IMR-90 (cell line): ENCODE measurements at regions not wholly inside any gene's neighbourhood (a gene's known extent, or its start where the extent isn't known, plus 50 kb on each side); places are given as distances from the start of the nearest gene placed in this dataset.

Experiments
- ATAC-seq: fragments of 200-7000 bp; cut with Tn5 transposase; 2 replicates; pipeline ENCODE4 v1.9.1; 2020; ENCODE audit warnings: low read depth, mild to moderate bottlenecking, moderate library complexity
- BruUV-seq: library from RNA; stranded (reverse); fragments of 400-500 nt; replicated peaks from 2 replicates; lab custom pipeline; 2021; lab: Mats Ljungman, UMichigan
- CTCF ChIA-PET: fragments of 300-600 bp; formaldehyde crosslinking; extraction: SDS; loops from one replicate; lab custom pipeline; 2021; ENCODE audit warnings: antibody characterized with exemption; lab: Yijun Ruan, JAX
- POLR2A ChIA-PET: fragments of 300-600 bp; sonication (Branson Sonifier 250); formaldehyde crosslinking; loops from one replicate; lab custom pipeline; 2022; ENCODE audit warnings: antibody characterized with exemption; ENCODE audit not compliant: unreplicated experiment; lab: Charles Lee
- DNase-seq: peaks from one replicate; pipeline ENCODE4 v3.0.0; 2013
- H2AFZ ChIP-seq: replicated peaks from 2 replicates; pipeline ENCODE3; 2013; ENCODE audit warnings: low read length, mild to moderate bottlenecking; ENCODE audit not compliant: poor library complexity
- H2AK5ac ChIP-seq: 2 replicates; pipeline ENCODE4 v1.6.1; 2013; ENCODE audit warnings: low read depth, low read length, inconsistent platforms
- H2AK9ac ChIP-seq: replicated peaks from 2 replicates; pipeline ENCODE3; 2013; ENCODE audit warnings: mild to moderate bottlenecking, low read depth, low read length, moderate library complexity; ENCODE audit not compliant: poor library complexity
- H2BK120ac ChIP-seq: 2 replicates; pipeline ENCODE4 v1.6.1; 2013; ENCODE audit warnings: low read depth, low read length, inconsistent platforms
- H2BK15ac ChIP-seq: 3 replicates; pipeline ENCODE4 v1.6.1; 2013; ENCODE audit warnings: low read depth, low read length, inconsistent platforms
- H2BK20ac ChIP-seq: 2 replicates; pipeline ENCODE4 v1.6.1; 2013; ENCODE audit warnings: low read depth, mild to moderate bottlenecking, inconsistent platforms, low read length, moderate library complexity
- H2BK5ac ChIP-seq: 2 replicates; pipeline ENCODE4 v1.6.1; 2013; ENCODE audit warnings: mild to moderate bottlenecking, low read depth, low read length, inconsistent platforms; ENCODE audit not compliant: poor library complexity, severe bottlenecking
- H3K14ac ChIP-seq: replicated peaks from 2 replicates; pipeline ENCODE4 v1.6.1; 2013; ENCODE audit warnings: low read depth, low read length, inconsistent platforms
- H3K18ac ChIP-seq: 2 replicates; pipeline ENCODE4 v1.6.1; 2013; ENCODE audit warnings: low read depth, low read length, control low read depth
- H3K23ac ChIP-seq: 2 replicates; pipeline ENCODE4 v1.6.1; 2013; ENCODE audit warnings: low read depth, low read length, inconsistent platforms
- H3K27ac ChIP-seq: 2 replicates; pipeline ENCODE4 v1.5.1; 2013; ENCODE audit warnings: mild to moderate bottlenecking, control low read depth, low read length; ENCODE audit not compliant: insufficient read depth
- H3K27me3 ChIP-seq: 2 replicates; pipeline ENCODE4 v1.6.1; 2013; ENCODE audit warnings: low read length; ENCODE audit not compliant: control insufficient read depth, insufficient read depth
- H3K36me3 ChIP-seq: 2 replicates; pipeline ENCODE4 v1.6.1; 2013; ENCODE audit warnings: low read length, mixed read lengths; ENCODE audit not compliant: control insufficient read depth, insufficient read depth
- H3K4ac ChIP-seq: 2 replicates; pipeline ENCODE4 v1.6.1; 2013; ENCODE audit warnings: low read depth, low read length, inconsistent platforms
- H3K4me1 ChIP-seq: 2 replicates; pipeline ENCODE4 v1.6.1; 2013; ENCODE audit warnings: low read length, mixed read lengths; ENCODE audit not compliant: control insufficient read depth, insufficient read depth
- H3K4me2 ChIP-seq: 2 replicates; pipeline ENCODE4 v1.6.1; 2013; ENCODE audit warnings: low read depth, mild to moderate bottlenecking, control low read depth, low read length, moderate library complexity
- H3K4me3 ChIP-seq: 2 replicates; pipeline ENCODE4 v1.5.1; 2013; ENCODE audit warnings: low read depth, mild to moderate bottlenecking, control low read depth, low read length, moderate library complexity; ENCODE audit not compliant: insufficient read depth
- H3K56ac ChIP-seq: 2 replicates; pipeline ENCODE4 v1.6.1; 2013; ENCODE audit warnings: low read length, inconsistent platforms; ENCODE audit not compliant: insufficient read depth; ENCODE audit errors: extremely low read depth
- H3K79me1 ChIP-seq, 2 experiments: 2 replicates each; pipeline ENCODE4 v1.6.1; 2013; ENCODE audit warnings: low read length in 2 of 2, inconsistent platforms in 1 of 2, low read depth in 1 of 2
- H3K9ac ChIP-seq: 2 replicates; pipeline ENCODE4 v1.6.1; 2013; ENCODE audit warnings: low read depth, low read length, control low read depth
- H3K9me1 ChIP-seq: 2 replicates; pipeline ENCODE4 v1.6.1; 2013; ENCODE audit warnings: low read length, inconsistent platforms; ENCODE audit not compliant: insufficient read depth
- H3K9me3 ChIP-seq: 2 replicates; pipeline ENCODE4 v1.6.1; 2013; ENCODE audit warnings: low read length; ENCODE audit not compliant: control insufficient read depth, insufficient read depth
- H4K20me1 ChIP-seq: 2 replicates; pipeline ENCODE4 v1.6.1; 2013; ENCODE audit warnings: low read length, inconsistent platforms; ENCODE audit not compliant: insufficient read depth
- H4K5ac ChIP-seq: 2 replicates; pipeline ENCODE4 v1.6.1; 2013; ENCODE audit warnings: mild to moderate bottlenecking, low read depth, low read length, control low read depth
- H4K8ac ChIP-seq, 2 experiments: 2 replicates each; pipeline ENCODE4 v1.6.1; 2013; ENCODE audit warnings: low read depth in 2 of 2, low read length in 2 of 2, control low read depth in 1 of 2, inconsistent platforms in 1 of 2
- H4K91ac ChIP-seq: 2 replicates; pipeline ENCODE4 v1.6.1; 2013; ENCODE audit warnings: low read depth, low read length, inconsistent platforms; ENCODE audit not compliant: insufficient read depth
- POLR2A ChIP-seq: IDR thresholded peaks from 2 replicates; pipeline ENCODE4 v1.6.1; 2012; ENCODE audit warnings: mild to moderate bottlenecking, low read depth, low read length
- WGBS, 2 experiments: methylation state at CpG; one replicate each; pipeline versions ENCODE4 v1.1.5 to v1.1.7; 2013; ENCODE audit warnings: missing lambda C conversion rate in 2 of 2; ENCODE audit not compliant: insufficient read length in 1 of 2; ENCODE audit errors: extremely low coverage in 2 of 2; 5-methylcytosine and 5-hydroxymethylcytosine counted together
- dilution Hi-C: fragments of 300-500 bp; cut with HindIII; formaldehyde crosslinking; loops from one replicate; pipeline ENCODE4 v1.14.3; 2018; ENCODE audit warnings: low sequenced_read_pairs; ENCODE audit not compliant: unreplicated experiment
- in situ Hi-C: fragments of 300-500 bp; cut with MboI; formaldehyde crosslinking; loops from 3 replicates; pipeline ENCODE4 v1.14.3; 2019; ENCODE audit warnings: low sequenced_read_pairs, inconsistent platforms, mixed read lengths
- intact Hi-C: fragments of 100-400 bp; cut with micrococcal nuclease; formaldehyde crosslinking; loops from 2 replicates; pipeline ENCODE4 v1.10.0; 2022

GRCh38 chr1:187646536-187647107, 817.9 kb downstream of the PLA2G4A start:
- DNase-seq: peak; percentile 3
- Histone ChIP-seq H3K9me3 (no peaks in the 10 kb centered on the region), H3K4me2 (no peak overlapping the region), H3K56ac (no peak overlapping the region), H2BK120ac (no peak overlapping the region), H4K91ac (no peak overlapping the region), H3K14ac (no peak overlapping the region), H3K23ac (no peak overlapping the region), H3K27ac (no peak overlapping the region), H2AK9ac (no peak overlapping the region), H3K79me1 (no peaks in the 10 kb centered on the region), H2AK5ac (no peak overlapping the region), H2BK20ac (no peak overlapping the region), H4K8ac (no peak overlapping the region), H3K4ac (no peak overlapping the region), H3K9me1 (no peaks in the 10 kb centered on the region), H3K36me3 (no peaks in the 10 kb centered on the region), H3K9ac (no peak overlapping the region), H3K18ac (no peak overlapping the region), H2BK15ac (no peak overlapping the region), H3K27me3 (no peaks in the 10 kb centered on the region), H4K5ac (no peak overlapping the region), H3K4me3 (no peak overlapping the region), H2BK5ac (no peak overlapping the region), H3K4me1 (peaks cover 2% of the 10 kb centered on the region), H2AFZ (no peak overlapping the region), H4K20me1 (no peaks in the 10 kb centered on the region)
- dilution Hi-C loops (no loop called here), intact Hi-C loops (no loop called here), in situ Hi-C loops (no loop called here)
- TF ChIP-seq POLR2A: no peak
- no TSS peak for BruUV-seq
- ChIA-PET POLR2A (no interaction called here), CTCF (interaction anchor here (0.9 kb wide), 1 partner anchor 12 kb away, joined by 3 read pairs; no protein-coding TSS in a partner anchor)
- ATAC-seq: no peak
- WGBS, 2 experiments: no CpG with 5 or more reads among the region's 4 CpGs
